ENCODE measurements at regions not wholly inside any gene's neighbourhood (a gene's known extent, or its start where the extent isn't known, plus 50 kb on each side); places are given as distances from the start of the nearest gene placed in this dataset.

DNA sequence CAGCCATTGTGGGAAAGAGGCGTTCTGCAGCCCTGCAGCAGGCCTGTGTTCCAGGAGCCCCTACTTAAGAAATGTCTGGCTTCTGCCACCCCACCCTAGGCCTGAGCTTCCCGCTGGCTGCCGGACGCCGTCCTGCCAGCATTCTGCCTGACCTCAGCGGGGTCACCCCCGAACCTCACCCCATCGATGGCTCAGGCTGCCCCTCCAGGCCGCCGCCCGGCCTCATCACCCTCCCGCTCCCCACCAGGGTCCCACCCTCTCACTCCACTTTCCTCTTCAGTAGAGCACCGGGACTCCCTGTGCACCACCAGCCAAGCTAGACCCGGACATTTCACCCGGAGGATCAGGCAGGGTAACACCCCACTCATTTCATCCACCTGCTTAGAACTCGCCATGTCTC, 73.6 kb upstream of the SALL3 start:
- in situ Hi-C loops (cut with MboI; ENCODE audit: low pct_unique_long_range_greater_than_20kb, low sequenced_read_pairs, unreplicated experiment), result no loop called here
- DNase-seq (ENCODE audit: low spot score), result no peak
- TF ChIP-seq, protein P1, sequence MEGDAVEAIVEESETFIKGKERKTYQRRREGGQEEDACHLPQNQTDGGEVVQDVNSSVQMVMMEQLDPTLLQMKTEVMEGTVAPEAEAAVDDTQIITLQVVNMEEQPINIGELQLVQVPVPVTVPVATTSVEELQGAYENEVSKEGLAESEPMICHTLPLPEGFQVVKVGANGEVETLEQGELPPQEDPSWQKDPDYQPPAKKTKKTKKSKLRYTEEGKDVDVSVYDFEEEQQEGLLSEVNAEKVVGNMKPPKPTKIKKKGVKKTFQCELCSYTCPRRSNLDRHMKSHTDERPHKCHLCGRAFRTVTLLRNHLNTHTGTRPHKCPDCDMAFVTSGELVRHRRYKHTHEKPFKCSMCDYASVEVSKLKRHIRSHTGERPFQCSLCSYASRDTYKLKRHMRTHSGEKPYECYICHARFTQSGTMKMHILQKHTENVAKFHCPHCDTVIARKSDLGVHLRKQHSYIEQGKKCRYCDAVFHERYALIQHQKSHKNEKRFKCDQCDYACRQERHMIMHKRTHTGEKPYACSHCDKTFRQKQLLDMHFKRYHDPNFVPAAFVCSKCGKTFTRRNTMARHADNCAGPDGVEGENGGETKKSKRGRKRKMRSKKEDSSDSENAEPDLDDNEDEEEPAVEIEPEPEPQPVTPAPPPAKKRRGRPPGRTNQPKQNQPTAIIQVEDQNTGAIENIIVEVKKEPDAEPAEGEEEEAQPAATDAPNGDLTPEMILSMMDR (IDR thresholded peaks at IDR 0.05; ENCODE audit: extremely low read depth, insufficient read depth, missing control alignments), result no peak

DNA sequence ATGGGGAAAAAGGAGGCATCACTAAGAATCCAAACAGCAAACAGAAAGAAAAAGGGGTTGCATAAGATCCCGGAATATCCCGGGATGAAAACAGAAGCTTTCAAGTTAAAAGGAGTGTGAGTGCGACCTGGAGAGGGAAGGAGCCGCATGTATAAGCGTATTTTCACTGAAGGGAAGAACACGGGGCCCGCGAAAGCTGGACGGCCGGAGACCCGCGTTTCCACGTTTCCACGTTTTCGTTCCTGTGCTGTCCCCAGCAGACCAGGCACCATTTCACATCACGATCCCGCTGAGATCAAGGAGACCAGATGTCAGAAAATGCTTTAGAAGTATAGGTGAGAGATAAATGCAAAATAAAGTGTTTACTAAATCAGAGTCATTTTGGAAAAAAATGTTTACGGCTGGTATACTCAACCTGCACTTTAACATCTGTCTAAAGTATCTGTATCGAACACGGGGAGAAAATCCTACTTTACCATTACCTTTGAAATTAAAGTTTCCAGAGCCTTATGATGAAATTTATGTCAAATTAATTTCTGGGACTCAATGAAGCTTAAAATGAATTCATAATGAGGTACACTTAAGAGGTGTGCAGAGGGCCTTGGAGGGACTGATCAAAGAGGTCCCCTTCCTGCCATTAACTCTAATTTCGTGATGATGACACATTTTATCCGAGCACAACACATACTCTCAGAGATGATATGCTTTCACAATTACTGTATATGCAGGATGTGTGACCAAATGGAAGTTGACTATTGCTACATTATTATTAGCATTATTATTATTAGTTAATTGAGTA, 71.0 kb upstream of the SALL3 start:
- in situ Hi-C loops (cut with MboI; ENCODE audit: low pct_unique_long_range_greater_than_20kb, low sequenced_read_pairs, unreplicated experiment), result no loop called here
- DNase-seq (ENCODE audit: low spot score), result no peak
- TF ChIP-seq, protein P1 (IDR thresholded peaks at IDR 0.05; ENCODE audit: extremely low read depth, insufficient read depth, missing control alignments), result no peak

DNA sequence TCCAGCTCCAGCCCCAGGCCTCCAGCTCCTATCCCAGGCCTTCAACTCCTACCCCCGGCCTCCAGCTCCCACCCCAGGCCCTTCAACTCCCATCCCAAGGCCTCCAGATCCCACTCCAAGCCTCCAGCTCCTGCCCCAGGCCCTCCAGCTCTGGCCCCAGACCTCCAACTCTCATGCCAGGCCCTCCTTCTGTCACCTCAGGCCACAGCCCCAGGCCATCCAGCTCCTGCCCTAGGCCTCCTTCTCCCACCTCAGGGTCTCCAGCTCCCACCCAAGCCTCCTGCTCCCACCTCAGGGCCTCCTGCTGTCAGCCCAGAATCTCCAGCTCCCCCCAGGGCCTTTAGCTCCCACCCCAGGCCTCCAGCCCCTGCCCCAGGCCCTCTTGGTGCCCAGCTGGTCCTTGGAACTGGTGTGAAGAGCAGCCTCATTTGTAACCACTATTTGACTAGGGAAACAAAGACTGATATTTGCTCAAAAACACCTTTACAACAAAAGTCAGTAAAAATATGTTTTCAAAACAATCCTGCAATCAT, 67.8 kb upstream of the SALL3 start:
- in situ Hi-C loops (cut with MboI; ENCODE audit: low pct_unique_long_range_greater_than_20kb, low sequenced_read_pairs, unreplicated experiment), result no loop called here
- TF ChIP-seq, protein P1 (IDR thresholded peaks at IDR 0.05; ENCODE audit: extremely low read depth, insufficient read depth, missing control alignments), result no peak
- no peak for DNase-seq (ENCODE audit: low spot score)

DNA sequence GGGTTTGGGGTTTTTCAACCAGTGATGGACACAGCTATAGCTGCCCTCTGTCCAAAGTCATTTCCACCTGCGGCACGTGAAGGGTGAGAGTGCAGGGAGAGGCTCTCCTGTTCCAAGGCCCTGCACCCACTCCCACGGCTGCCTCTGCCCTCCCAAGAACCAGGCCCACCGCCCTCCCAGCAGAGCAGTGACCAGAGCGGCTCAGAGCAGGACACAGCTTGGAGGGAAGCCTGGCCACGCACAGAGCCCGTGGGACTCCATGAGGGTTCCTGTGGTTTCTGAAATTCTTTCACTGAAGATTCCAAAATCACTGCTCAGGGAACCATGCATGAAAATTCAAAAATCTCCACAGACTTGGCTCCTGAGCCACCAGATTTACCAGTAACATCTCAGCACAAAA, 67.3 kb upstream of the SALL3 start:
- TF ChIP-seq, protein P1 (IDR thresholded peaks at IDR 0.05; ENCODE audit: extremely low read depth, insufficient read depth, missing control alignments), result no peak
- DNase-seq (ENCODE audit: low spot score), result no peak
- in situ Hi-C loops (cut with MboI; ENCODE audit: low pct_unique_long_range_greater_than_20kb, low sequenced_read_pairs, unreplicated experiment), result no loop called here

DNA sequence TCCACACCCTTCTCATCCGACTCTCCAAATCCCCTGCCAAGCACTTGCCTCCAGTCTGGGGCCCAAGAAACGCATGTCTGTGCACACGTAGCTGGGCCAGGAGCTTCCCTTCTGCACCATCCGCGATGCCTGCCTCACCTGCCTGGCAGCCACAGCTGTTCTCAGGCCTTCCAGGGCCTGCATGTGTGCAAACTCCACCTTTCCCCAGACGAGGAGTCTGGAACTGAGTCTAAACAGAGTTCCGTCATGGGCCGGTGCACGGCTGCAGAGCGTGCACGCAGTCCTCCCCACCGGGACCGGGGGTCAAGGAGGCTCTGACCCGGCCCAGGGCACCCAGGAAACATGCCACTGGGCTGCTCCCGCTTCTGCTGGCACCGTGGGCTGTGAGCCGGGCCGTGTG, 66.8 kb upstream of the SALL3 start:
- in situ Hi-C loops (cut with MboI; ENCODE audit: low pct_unique_long_range_greater_than_20kb, low sequenced_read_pairs, unreplicated experiment), result no loop called here
- TF ChIP-seq, protein P1 (IDR thresholded peaks at IDR 0.05; ENCODE audit: extremely low read depth, insufficient read depth, missing control alignments), result no peak
- DNase-seq (ENCODE audit: low spot score), result no peak

DNA sequence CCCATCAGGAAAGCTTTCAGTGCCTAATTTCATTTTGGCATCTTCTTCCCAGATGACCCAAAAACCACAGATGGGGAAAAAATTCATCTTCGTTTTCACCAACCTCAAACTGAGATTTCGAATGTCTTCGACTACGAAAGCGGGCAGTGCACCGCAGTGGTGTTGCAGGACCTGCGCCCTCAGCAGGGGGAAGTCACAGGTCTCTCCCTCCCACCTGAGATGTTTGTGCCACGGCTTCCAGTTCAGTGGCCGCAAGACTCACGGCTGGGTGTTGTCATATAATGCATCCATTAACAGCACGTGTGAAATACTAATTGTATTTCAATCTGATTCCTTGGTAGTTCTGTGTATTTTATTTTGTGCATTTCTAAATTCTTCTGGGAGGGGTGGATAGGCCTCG, 66.2 kb upstream of the SALL3 start:
- in situ Hi-C loops (cut with MboI; ENCODE audit: low pct_unique_long_range_greater_than_20kb, low sequenced_read_pairs, unreplicated experiment), result no loop called here
- TF ChIP-seq, protein P1 (IDR thresholded peaks at IDR 0.05; ENCODE audit: extremely low read depth, insufficient read depth, missing control alignments), result no peak

More for the DNA sequence above, 66.2 kb upstream of the SALL3 start:
- DNase-seq (ENCODE audit: low spot score), result no peak
